D721Med (cell line): ENCODE measurements at regions not wholly inside any gene's neighbourhood (a gene's known extent, or its start where the extent isn't known, plus 50 kb on each side); places are given as distances from the start of the nearest gene placed in this dataset.

Experiments
- DNase-seq: peaks from one replicate; pipeline ENCODE4 v3.0.0; 2011; ENCODE audit warnings: low spot score; ENCODE audit not compliant: insufficient read length
- FAIRE-seq: peaks from 2 replicates; lab custom pipeline; 2011; peaks lifted over from hg19 to GRCh38; lab: Jason Lieb, UNC
- TF ChIP-seq, protein P1 (sequence below): IDR thresholded peaks from 2 replicates; pipeline ENCODE4 v1.5.1; 2012; ENCODE audit warnings: mild to moderate bottlenecking, control low read depth; ENCODE audit not compliant: insufficient read depth; ENCODE audit errors: missing control alignments

- no peak for DNase-seq
- TF ChIP-seq, protein P1, sequence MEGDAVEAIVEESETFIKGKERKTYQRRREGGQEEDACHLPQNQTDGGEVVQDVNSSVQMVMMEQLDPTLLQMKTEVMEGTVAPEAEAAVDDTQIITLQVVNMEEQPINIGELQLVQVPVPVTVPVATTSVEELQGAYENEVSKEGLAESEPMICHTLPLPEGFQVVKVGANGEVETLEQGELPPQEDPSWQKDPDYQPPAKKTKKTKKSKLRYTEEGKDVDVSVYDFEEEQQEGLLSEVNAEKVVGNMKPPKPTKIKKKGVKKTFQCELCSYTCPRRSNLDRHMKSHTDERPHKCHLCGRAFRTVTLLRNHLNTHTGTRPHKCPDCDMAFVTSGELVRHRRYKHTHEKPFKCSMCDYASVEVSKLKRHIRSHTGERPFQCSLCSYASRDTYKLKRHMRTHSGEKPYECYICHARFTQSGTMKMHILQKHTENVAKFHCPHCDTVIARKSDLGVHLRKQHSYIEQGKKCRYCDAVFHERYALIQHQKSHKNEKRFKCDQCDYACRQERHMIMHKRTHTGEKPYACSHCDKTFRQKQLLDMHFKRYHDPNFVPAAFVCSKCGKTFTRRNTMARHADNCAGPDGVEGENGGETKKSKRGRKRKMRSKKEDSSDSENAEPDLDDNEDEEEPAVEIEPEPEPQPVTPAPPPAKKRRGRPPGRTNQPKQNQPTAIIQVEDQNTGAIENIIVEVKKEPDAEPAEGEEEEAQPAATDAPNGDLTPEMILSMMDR = no peak
- no peak for FAIRE-seq
Observed at GRCh38 chr6:77332915-77333623, 130.2 kb downstream of the HTR1B start.

DNA sequence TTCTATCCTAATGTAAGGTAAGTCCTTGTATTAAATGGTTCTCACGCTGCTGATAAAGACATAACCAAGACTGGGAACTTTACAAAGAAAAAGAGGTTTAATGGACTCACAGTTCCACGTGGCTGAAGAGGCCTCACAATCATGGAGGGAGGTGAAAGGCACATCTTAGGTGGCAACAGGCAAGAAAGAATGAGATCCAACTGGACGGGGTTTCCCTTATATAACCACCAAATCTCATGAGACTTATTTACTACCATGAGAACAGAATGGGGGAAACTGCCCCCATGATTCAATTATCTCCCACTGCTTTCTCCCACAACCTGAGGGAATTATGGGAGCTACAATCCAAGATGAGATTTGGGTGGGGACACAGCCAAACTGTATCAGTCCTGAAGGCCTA is 136.6 kb downstream of the HTR1B start:
- DNase-seq (no peak), FAIRE-seq (no peak)
- TF ChIP-seq, protein P1 = no peak

GRCh38 chr6:77326029-77326428 is 137.3 kb downstream of the HTR1B start:
- no peak for DNase-seq
- TF ChIP-seq, protein P1 = no peak
- FAIRE-seq = no peak

DNA sequence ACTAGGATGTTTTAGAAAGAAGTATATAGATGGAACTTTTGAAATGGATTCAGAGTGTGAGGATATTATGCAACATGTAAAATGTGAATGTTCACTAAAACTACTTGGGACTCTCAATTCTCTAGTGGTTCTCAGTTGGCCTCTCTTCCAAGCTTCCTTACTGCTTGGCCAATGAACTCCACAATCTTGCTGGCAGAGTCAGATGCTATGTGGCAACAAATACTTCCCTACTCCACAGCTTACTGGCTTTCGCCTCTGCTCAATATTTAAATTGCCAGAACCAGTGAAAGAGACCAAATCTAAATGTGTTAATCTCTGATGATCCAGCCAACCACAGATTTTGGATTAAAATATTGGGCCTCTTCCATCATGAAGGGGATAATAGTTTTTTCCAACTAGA is 138.4 kb downstream of the HTR1B start:
- TF ChIP-seq, protein P1 = no peak
- no peak for DNase-seq
- no peak for FAIRE-seq

GRCh38 chr6:77322604-77323003 is 140.7 kb downstream of the HTR1B start:
- FAIRE-seq (no peak), DNase-seq (no peak)
- TF ChIP-seq, protein P1 = no peak

- DNase-seq (no peak), FAIRE-seq (no peak)
- TF ChIP-seq, protein P1 = no peak
Observed at GRCh38 chr6:77318256-77318655, 145.0 kb downstream of the HTR1B start.

- TF ChIP-seq, protein P1 = no peak
- FAIRE-seq = no peak
Observed at GRCh38 chr6:77313595-77313994, 149.7 kb downstream of the HTR1B start.

More at GRCh38 chr6:77313595-77313994, 149.7 kb downstream of the HTR1B start:
- no peak for DNase-seq
